ENCODE measurements at regions not wholly inside any gene's neighbourhood (a gene's known extent, or its start where the extent isn't known, plus 50 kb on each side); places are given as distances from the start of the nearest gene placed in this dataset.

- DNase-seq, result no peak
Measured at GRCh38 chr2:145593991-145594614, 1074.2 kb upstream of the ZEB2 start.

GRCh38 chr2:145593280-145593679, 1073.4 kb upstream of the ZEB2 start:
- DNase-seq, result no peak

GRCh38 chr2:145592361-145592760, 1072.4 kb upstream of the ZEB2 start:
- DNase-seq, result no peak

- DNase-seq, result no peak
Measured at GRCh38 chr2:145591109-145591809, 1071.3 kb upstream of the ZEB2 start.

- no peak for DNase-seq
Measured at GRCh38 chr2:145587922-145588321, 1068.0 kb upstream of the ZEB2 start.

- no peak for DNase-seq
Measured at GRCh38 chr2:145584353-145584752, 1064.4 kb upstream of the ZEB2 start.

GRCh38 chr2:145573608-145574007, 1053.7 kb upstream of the ZEB2 start:
- no peak for DNase-seq

- no peak for DNase-seq
Measured at GRCh38 chr2:145572238-145572637, 1052.3 kb upstream of the ZEB2 start.

GRCh38 chr2:145569108-145569507, 1049.2 kb upstream of the ZEB2 start:
- DNase-seq, result no peak

- DNase-seq, result no peak
Measured at GRCh38 chr2:145563741-145564615, 1044.1 kb upstream of the ZEB2 start.

- no peak for DNase-seq
Measured at GRCh38 chr2:145561152-145561551, 1041.2 kb upstream of the ZEB2 start.

GRCh38 chr2:145558617-145559350, 1038.9 kb upstream of the ZEB2 start:
- no peak for DNase-seq

GRCh38 chr2:145555360-145555759, 1035.4 kb upstream of the ZEB2 start:
- DNase-seq, result no peak

GRCh38 chr2:145551686-145552085, 1031.8 kb upstream of the ZEB2 start:
- no peak for DNase-seq

- DNase-seq, result no peak
Measured at GRCh38 chr2:145548479-145548878, 1028.6 kb upstream of the ZEB2 start.

GRCh38 chr2:145547620-145548019, 1027.7 kb upstream of the ZEB2 start:
- no peak for DNase-seq

- no peak for DNase-seq
Measured at GRCh38 chr2:145546091-145546490, 1026.2 kb upstream of the ZEB2 start.

- no peak for DNase-seq
Measured at GRCh38 chr2:145543856-145544255, 1023.9 kb upstream of the ZEB2 start.

GRCh38 chr2:145543155-145543554, 1023.2 kb upstream of the ZEB2 start:
- DNase-seq, result no peak

- no peak for DNase-seq
Measured at GRCh38 chr2:145541028-145541427, 1021.1 kb upstream of the ZEB2 start.

- DNase-seq, result no peak
Measured at GRCh38 chr2:145538661-145539350, 1018.9 kb upstream of the ZEB2 start.

GRCh38 chr2:145530653-145531052, 1010.7 kb upstream of the ZEB2 start:
- DNase-seq, result no peak

Measured in activated gamma-delta T cell (primary cell).